ENCODE measurements at regions not wholly inside any gene's neighbourhood (a gene's known extent, or its start where the extent isn't known, plus 50 kb on each side); places are given as distances from the start of the nearest gene placed in this dataset.

DNA sequence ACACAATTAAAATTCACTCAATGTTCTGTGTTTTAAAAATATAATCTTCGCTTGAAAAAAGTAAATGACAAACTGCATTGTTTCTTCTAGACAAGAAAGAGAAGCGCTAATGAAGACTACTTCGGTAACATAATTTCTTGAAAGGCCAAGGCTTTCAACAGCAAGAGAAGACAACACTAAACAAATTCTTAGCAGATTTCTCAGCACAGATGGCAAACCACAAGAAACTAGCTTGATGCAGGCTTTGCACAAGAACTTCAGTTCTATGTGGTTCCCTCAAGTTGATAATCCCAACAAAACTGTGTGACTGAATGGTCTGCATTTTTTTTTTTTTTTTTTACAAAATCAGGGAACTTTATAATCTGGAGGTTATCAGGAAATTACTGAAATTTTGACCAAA, 447.4 kb upstream of the NRSN1 start:
- FAIRE-seq (no peak), DNase-seq (ENCODE audit: insufficient read length, low spot score) (no peak)
- TF ChIP-seq POLR2A (IDR thresholded peaks at IDR 0.05; ENCODE audit: low read depth, low read length) = no peak

DNA sequence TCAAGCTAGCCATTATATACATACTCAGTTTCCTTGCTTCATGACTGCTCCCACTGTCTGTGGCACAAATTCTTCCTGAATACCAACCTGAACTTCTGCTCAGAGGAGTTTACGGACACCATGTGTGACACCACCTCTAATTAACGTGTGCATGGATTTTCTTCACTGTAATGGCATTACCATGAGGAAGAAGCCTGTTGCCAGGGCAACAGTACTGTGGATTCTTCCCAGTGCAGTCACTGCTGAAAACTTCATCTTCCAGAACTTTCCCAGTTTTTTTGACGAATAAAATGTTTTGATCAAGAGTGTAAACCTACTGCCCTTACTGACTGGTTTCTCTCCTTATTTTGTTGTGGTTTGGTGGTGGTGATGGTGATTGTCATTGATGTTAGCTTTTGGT, 444.3 kb upstream of the NRSN1 start:
- no peak for FAIRE-seq
- no peak for TF ChIP-seq POLR2A (IDR thresholded peaks at IDR 0.05; ENCODE audit: low read depth, low read length)

DNA sequence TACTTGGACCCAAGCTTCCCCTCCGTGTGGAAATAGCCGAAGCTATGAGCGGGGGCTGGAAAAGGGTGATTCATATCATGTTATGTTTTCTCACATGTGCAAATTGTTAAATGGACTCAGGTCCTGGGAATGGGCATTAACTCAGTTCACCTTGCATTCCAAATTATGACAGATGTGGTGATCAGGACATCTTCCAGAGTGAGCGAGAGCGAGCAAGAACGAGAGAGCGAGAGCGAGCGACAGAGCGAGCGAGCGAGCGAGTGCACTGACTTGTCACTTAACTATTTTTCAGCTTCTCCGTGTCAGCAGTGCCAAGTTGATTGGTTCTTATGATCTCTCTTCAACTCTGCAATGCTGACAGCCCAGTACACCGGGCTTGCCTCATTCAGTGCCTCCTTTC, 437.4 kb upstream of the NRSN1 start:
- no peak for TF ChIP-seq POLR2A (IDR thresholded peaks at IDR 0.05; ENCODE audit: low read depth, low read length)
- DNase-seq (ENCODE audit: insufficient read length, low spot score) = no peak
- FAIRE-seq = no peak

More for the DNA sequence above, 444.3 kb upstream of the NRSN1 start:
- no peak for DNase-seq (ENCODE audit: insufficient read length, low spot score)

DNA sequence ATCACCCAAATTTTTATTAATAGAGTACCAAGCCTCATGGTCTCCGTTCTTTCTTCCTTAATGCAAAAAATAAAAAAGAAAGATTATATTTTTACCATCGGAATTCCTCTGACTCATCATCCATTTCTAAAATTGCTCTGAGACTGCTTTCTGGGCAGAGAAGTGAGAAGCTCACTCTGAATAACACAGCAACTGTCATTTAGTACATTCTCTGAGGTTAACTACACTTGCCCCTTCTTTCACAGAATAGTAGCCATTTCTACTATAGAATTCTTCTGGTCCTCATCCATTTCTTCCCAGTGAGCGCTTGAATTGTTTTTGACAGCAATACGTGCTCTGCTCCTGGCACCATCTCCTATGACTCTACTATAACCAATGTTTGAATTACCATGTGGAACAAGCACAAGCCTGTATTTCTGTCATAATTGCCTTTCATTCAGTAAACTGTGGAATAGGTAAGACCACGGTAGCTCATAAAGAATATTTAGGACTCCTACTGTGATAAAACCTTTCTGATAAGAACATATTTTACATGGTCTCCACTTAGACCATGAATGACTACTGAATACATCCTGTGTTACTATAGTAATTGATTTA, 435.5 kb upstream of the NRSN1 start:
- DNase-seq (ENCODE audit: insufficient read length, low spot score) = no peak
- TF ChIP-seq POLR2A (IDR thresholded peaks at IDR 0.05; ENCODE audit: low read depth, low read length) = no peak
- FAIRE-seq = no peak

DNA sequence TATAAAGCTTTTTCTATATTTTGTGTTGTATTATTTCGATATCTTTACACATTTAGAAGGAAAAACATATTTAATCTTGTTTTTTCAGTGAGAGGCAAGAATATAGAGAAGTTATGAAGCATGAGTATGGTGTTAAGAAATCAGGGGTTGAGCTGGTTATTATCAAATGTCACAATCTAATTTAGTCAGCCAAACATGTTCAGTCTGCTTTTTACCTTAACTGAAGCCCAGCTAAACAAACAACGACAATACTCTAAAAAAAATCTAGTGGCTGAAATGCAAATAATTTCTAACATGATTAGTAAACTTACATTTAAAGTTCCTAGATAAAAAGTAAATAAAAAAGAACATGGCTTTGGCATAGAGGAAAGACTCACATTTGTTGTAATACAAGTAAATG, 433.8 kb upstream of the NRSN1 start:
- TF ChIP-seq POLR2A (IDR thresholded peaks at IDR 0.05; ENCODE audit: low read depth, low read length) = no peak
- FAIRE-seq = no peak
- DNase-seq (ENCODE audit: insufficient read length, low spot score) = no peak

DNA sequence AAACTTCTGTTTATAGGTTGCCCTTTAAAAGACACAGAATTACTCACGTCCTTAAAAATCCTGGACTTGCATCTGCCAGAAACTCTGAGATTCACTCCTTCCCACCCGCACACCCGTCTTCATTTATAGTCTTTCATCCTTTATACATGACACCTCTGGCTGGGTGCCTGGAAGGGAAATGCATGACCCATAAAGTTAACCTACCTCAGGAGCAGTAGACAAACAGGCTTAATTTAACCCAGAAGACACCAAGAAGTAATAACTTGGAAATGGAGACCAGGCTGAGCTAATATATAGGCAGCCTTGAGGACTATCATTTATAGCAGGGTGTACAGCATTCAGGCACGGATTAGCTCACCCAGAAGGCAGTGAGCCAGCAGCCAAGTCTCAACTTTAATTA, 429.0 kb upstream of the NRSN1 start:
- TF ChIP-seq POLR2A (IDR thresholded peaks at IDR 0.05; ENCODE audit: low read depth, low read length) = no peak
- FAIRE-seq = no peak
- no peak for DNase-seq (ENCODE audit: insufficient read length, low spot score)

DNA sequence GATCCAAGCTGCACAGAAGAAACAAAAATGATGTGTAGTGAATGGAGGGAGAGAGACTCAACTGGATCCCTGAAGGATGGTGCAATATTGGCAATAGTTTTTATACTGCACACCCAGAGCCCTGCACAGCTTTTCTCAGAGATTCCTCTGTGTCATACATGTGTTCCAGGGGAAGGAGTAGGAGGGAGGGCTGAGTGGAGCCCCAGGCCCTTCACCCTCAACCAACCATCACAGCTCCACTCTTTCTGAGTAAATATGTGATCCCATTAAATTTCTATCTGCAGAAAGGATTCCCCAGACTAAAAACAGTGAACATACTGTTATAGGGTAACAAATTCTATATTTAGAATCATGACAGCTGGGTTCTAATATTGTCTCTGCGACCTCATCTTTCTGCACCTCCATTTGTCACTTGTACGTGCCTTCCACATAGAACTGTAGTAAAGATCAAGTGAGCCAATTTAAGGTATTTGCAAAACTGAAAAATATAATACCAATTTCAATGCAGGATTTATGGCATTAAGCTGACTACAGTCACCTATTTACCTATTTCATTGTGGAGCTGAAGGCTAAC, 421.4 kb upstream of the NRSN1 start:
- no peak for DNase-seq (ENCODE audit: insufficient read length, low spot score)
- no peak for TF ChIP-seq POLR2A (IDR thresholded peaks at IDR 0.05; ENCODE audit: low read depth, low read length)
- no peak for FAIRE-seq

DNA sequence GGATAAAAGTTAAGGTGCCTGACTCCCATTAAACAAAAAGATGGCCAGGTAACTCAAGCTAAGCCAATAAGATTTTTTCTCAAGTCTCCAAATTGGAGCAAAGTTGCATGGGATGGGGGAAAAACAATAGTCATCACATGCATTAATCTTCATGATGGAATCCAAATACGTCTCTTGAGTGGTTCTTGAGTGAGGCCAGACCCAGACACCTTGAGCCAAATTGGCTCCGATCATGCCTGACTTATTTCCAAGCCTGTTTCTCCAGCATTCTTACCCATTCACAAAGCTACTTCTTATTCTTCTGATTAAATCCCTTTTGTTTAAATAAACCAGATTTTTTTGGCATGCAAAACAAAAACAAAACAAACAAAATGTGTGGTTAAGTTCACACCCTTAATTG, 420.3 kb upstream of the NRSN1 start:
- TF ChIP-seq POLR2A (IDR thresholded peaks at IDR 0.05; ENCODE audit: low read depth, low read length) = no peak

DNA sequence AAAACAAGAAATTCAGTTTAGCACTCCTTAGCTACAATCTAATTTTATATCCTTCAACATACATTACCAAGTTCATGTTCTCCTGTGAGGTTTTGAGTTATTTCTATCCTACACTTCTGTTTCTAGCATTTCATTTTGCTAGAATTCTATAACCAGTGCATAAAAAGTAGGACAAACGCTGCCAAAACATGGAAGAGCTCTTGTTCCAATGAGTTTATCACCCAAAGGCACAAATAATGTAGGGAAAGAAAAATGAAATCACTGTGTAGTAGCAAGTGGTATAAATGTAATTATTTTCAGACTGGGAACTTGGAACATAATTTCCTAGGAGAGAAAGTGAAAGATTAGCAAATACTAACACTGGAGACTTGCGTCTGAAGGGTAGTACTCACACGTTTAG, 413.3 kb upstream of the NRSN1 start:
- no peak for FAIRE-seq
- no peak for DNase-seq (ENCODE audit: insufficient read length, low spot score)
- TF ChIP-seq POLR2A (IDR thresholded peaks at IDR 0.05; ENCODE audit: low read depth, low read length) = no peak

More for the DNA sequence above, 420.3 kb upstream of the NRSN1 start:
- no peak for FAIRE-seq
- no peak for DNase-seq (ENCODE audit: insufficient read length, low spot score)

DNA sequence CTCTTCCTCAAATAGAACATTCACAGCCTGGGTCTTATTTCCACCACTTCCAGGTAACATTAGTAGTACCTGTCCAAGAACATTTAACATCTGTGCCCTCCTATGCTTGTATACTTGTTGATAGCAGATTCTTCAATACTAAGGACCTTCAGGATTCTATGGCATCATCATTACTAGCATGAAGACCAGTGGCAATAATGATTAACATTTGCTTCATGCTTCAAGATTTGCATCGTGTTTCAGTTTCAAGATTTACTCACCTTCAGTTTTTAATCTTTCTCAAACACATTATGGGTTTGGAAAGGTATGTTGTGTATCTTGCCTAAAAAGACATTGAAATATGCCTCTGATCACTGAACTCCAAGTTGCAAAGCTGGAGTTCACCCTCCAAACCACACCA, 412.8 kb upstream of the NRSN1 start:
- no peak for TF ChIP-seq POLR2A (IDR thresholded peaks at IDR 0.05; ENCODE audit: low read depth, low read length)
- no peak for FAIRE-seq
- DNase-seq (ENCODE audit: insufficient read length, low spot score) = no peak

DNA sequence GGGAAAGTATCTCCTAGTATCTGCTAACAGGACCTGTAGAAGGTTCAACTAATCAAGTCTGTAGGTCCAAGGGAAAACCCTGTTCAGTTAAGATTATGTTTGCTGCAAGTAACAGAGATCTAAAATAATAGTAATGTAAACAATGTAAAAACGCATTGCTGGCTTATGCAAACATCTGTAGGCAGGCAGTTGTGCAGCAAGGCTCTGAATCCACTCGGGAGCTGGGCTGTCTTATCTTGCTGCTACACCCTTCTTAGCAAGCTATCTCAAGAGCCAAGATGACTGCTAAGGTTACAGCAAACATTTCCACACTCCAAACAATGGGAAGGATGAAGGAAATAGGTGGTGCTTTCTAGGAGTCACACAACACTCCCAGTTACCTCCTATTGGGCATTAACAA, 397.3 kb upstream of the NRSN1 start:
- no peak for TF ChIP-seq POLR2A (IDR thresholded peaks at IDR 0.05; ENCODE audit: low read depth, low read length)
- FAIRE-seq = no peak
- DNase-seq (ENCODE audit: insufficient read length, low spot score) = no peak

DNA sequence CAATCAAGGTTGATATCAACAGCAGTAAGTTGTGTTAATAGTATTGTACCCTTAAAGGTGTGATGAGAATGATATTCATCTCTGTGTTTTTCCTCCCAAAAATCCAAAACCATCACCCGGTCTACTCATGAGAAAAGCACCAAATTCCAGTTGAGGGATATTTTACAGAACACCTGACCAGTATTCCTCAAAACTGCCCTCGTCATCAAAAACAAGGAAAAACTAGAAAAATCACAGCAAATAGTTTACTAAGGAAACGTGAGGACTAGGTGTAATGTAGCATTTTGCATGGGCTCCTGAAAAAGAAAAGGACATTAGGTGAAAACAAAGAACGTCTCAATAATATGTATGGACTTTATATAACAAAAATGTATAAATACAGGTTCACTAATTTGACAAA, 394.4 kb upstream of the NRSN1 start:
- no peak for TF ChIP-seq POLR2A (IDR thresholded peaks at IDR 0.05; ENCODE audit: low read depth, low read length)
- FAIRE-seq (no peak), DNase-seq (ENCODE audit: insufficient read length, low spot score) (no peak)

DNA sequence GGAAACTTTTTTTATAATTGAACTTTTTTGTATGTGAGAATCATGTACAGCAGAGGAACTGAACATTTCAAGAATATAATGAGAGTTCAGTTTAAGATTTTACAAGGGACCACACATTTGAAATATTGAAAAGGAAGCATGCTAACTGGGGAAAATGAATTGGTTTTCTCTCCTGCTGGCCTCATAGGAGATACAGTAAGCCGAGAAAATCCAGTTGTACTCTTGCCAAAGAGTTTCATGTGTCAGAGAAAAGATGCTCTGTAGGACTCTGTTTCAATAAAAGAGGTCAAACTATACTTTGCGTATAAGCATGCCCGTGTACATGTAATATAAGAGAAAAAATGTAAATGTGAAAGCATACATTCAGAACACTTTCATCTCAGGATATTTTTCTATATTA, 393.5 kb upstream of the NRSN1 start:
- FAIRE-seq = no peak
- no peak for DNase-seq (ENCODE audit: insufficient read length, low spot score)
- no peak for TF ChIP-seq POLR2A (IDR thresholded peaks at IDR 0.05; ENCODE audit: low read depth, low read length)

DNA sequence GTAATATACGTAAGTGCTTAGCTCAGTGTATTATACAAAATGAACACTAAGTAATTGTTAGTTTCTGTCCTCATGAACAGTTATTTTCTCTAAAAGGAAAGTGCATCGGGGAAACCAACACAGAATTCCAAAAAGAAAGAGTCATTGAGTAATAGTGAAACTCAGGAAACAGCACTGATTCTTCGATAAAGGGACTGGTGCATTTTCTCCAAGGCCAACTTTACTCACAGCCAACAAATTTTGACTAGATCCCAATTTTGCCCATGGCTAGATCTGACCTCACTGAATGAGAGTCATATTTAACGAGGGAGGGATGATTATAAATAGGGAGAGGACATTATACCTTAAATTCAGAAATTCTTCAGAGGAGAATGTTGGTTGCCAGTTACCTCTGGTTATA, 390.9 kb upstream of the NRSN1 start:
- TF ChIP-seq POLR2A (IDR thresholded peaks at IDR 0.05; ENCODE audit: low read depth, low read length) = no peak
- DNase-seq (ENCODE audit: insufficient read length, low spot score) (no peak), FAIRE-seq (no peak)

DNA sequence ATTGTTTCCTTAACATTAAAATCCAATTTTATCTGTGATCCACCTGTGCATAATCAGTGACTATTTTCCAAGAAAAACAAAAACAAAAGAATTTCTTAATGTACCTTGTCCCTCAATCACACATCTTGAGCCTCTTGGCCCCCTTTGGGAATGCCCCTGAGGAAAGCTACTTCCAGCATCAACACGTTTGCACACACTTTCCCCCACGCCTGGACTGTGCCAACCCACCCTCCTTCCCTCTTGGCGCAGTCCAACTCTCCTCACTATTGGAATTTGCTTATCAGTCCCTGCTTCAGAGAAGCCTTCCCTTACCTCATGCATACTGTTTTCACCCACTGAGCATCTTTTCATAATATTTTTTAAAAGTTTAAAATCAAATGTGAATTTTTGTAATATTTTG, 389.4 kb upstream of the NRSN1 start:
- FAIRE-seq (no peak), DNase-seq (ENCODE audit: insufficient read length, low spot score) (no peak)
- TF ChIP-seq POLR2A (IDR thresholded peaks at IDR 0.05; ENCODE audit: low read depth, low read length) = no peak

DNA sequence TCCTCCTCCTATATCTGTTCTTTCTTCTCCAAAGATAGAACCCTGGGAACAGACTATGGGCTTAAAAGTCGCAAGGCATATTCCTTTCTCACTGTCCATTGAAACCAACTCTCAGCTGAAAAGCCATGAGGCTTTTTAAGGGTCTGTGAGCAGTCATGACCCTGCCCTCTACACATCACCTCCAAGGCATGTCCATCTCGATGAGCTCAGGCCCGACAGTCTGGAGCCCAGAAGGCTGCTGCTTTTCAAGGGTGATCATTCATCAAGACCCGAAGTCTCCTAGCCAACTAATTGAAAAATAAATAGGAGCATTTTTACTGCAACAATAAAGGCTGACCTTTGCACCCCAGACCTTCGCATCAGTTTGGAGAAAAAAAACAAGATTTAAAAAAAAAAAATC, 378.8 kb upstream of the NRSN1 start:
- no peak for DNase-seq (ENCODE audit: insufficient read length, low spot score)
- no peak for TF ChIP-seq POLR2A (IDR thresholded peaks at IDR 0.05; ENCODE audit: low read depth, low read length)
- no peak for FAIRE-seq
